SK-N-SH treated with all-trans-retinoic acid at 6 μM for 48 hours (cell line): ENCODE measurements at regions not wholly inside any gene's neighbourhood (a gene's known extent, or its start where the extent isn't known, plus 50 kb on each side); places are given as distances from the start of the nearest gene placed in this dataset.

ENCODE experiments used
- ARNTL ChIP-seq: fragments of 450-650 bp; formaldehyde crosslinking; IDR thresholded peaks from 2 replicates; pipeline ENCODE4 v1.5.0; 2020; ENCODE audit warnings: low read depth, mild to moderate bottlenecking, moderate library complexity, borderline replicate concordance
- BACH2 ChIP-seq: fragments of 250-450 bp; sonication (Bioruptor Pico); IDR thresholded peaks from 2 replicates; pipeline ENCODE4 v1.9.0; 2021; ENCODE audit warnings: mild to moderate bottlenecking, borderline replicate concordance
- ESRRG ChIP-seq: fragments of 250-450 bp; sonication (Bioruptor Pico); IDR thresholded peaks from 2 replicates; pipeline ENCODE4 v1.6.1; 2021; ENCODE audit warnings: mild to moderate bottlenecking
- GLIS3 ChIP-seq: fragments of 250-450 bp; sonication (Bioruptor Pico); IDR thresholded peaks from 2 replicates; pipeline ENCODE4 v1.5.0; 2020; ENCODE audit warnings: mild to moderate bottlenecking, moderate library complexity
- OSR1 ChIP-seq: fragments of 250-450 bp; sonication (Bioruptor Pico); IDR thresholded peaks from 2 replicates; pipeline ENCODE4 v1.8.0; 2022; ENCODE audit warnings: moderate library complexity, mild to moderate bottlenecking, inconsistent platforms
- RARB ChIP-seq: fragments of 250-450 bp; sonication (Bioruptor Pico); IDR thresholded peaks from 2 replicates; pipeline ENCODE4 v1.8.0; 2021; ENCODE audit warnings: mild to moderate bottlenecking, moderate library complexity
- TCF4 ChIP-seq: fragments of 250-450 bp; sonication (Bioruptor Pico); IDR thresholded peaks from 2 replicates; pipeline ENCODE4 v1.8.0; 2021; ENCODE audit warnings: mild to moderate bottlenecking, moderate library complexity, borderline replicate concordance
- ZC3H10 ChIP-seq: fragments of 250-450 bp; sonication (Bioruptor Pico); IDR thresholded peaks from 2 replicates; pipeline ENCODE4 v1.5.1; 2021; ENCODE audit warnings: mild to moderate bottlenecking, moderate library complexity
- ZFP3 ChIP-seq: fragments of 250-450 bp; sonication (Bioruptor Pico); IDR thresholded peaks from 2 replicates; pipeline ENCODE4 v1.5.0; 2020; ENCODE audit warnings: mild to moderate bottlenecking, moderate library complexity
- ZFP30 ChIP-seq: fragments of 450-650 bp; formaldehyde crosslinking; IDR thresholded peaks from 2 replicates; pipeline ENCODE4 v1.5.0; 2022; ENCODE audit warnings: mild to moderate bottlenecking, moderate library complexity
- ZNF565 ChIP-seq: fragments of 450-650 bp; formaldehyde crosslinking; conservative IDR thresholded peaks from 2 replicates; pipeline ENCODE4 v1.5.0; 2020; ENCODE audit warnings: low read depth, mild to moderate bottlenecking, moderate library complexity
- ZNF70 ChIP-seq: fragments of 450-650 bp; formaldehyde crosslinking; IDR thresholded peaks from 2 replicates; pipeline ENCODE4 v1.5.0; 2020; ENCODE audit warnings: mild to moderate bottlenecking, moderate library complexity
- TF ChIP-seq, protein P1 (sequence below): fragments of 250-450 bp; sonication (Bioruptor Pico); IDR thresholded peaks from 2 replicates; pipeline ENCODE4 v1.8.0; 2020; ENCODE audit warnings: mild to moderate bottlenecking, moderate library complexity, borderline replicate concordance
- TF ChIP-seq, protein P2 (sequence below): fragments of 250-450 bp; sonication (Bioruptor Pico); IDR thresholded peaks from 2 replicates; pipeline ENCODE4 v1.8.0; 2021; ENCODE audit warnings: low read depth, mild to moderate bottlenecking, moderate library complexity, borderline replicate concordance

GRCh38 chr10:112027731-112028280, 155.8 kb downstream of the GPAM start:
- TF ChIP-seq ZFP30 (CRISPR knock-in tag): no peak
- TF ChIP-seq GLIS3: no peak
- no peak for TF ChIP-seq ZNF70 (CRISPR knock-in tag)
- TF ChIP-seq ESRRG (CRISPR knock-in tag): no peak
- TF ChIP-seq, protein P1, sequence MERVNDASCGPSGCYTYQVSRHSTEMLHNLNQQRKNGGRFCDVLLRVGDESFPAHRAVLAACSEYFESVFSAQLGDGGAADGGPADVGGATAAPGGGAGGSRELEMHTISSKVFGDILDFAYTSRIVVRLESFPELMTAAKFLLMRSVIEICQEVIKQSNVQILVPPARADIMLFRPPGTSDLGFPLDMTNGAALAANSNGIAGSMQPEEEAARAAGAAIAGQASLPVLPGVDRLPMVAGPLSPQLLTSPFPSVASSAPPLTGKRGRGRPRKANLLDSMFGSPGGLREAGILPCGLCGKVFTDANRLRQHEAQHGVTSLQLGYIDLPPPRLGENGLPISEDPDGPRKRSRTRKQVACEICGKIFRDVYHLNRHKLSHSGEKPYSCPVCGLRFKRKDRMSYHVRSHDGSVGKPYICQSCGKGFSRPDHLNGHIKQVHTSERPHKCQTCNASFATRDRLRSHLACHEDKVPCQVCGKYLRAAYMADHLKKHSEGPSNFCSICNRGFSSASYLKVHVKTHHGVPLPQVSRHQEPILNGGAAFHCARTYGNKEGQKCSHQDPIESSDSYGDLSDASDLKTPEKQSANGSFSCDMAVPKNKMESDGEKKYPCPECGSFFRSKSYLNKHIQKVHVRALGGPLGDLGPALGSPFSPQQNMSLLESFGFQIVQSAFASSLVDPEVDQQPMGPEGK (CRISPR knock-in tag): no peak
- TF ChIP-seq ZFP3 (CRISPR knock-in tag): no peak
- no peak for TF ChIP-seq ZNF565 (CRISPR knock-in tag)
- no peak for TF ChIP-seq ARNTL (CRISPR knock-in tag)
- TF ChIP-seq ZC3H10 (CRISPR knock-in tag): no peak
- TF ChIP-seq, protein P2, sequence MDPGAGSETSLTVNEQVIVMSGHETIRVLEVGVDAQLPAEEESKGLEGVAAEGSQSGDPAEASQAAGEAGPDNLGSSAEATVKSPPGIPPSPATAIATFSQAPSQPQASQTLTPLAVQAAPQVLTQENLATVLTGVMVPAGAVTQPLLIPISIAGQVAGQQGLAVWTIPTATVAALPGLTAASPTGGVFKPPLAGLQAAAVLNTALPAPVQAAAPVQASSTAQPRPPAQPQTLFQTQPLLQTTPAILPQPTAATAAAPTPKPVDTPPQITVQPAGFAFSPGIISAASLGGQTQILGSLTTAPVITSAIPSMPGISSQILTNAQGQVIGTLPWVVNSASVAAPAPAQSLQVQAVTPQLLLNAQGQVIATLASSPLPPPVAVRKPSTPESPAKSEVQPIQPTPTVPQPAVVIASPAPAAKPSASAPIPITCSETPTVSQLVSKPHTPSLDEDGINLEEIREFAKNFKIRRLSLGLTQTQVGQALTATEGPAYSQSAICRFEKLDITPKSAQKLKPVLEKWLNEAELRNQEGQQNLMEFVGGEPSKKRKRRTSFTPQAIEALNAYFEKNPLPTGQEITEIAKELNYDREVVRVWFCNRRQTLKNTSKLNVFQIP: no peak
- TF ChIP-seq BACH2 (CRISPR knock-in tag): no peak
- no peak for TF ChIP-seq OSR1
- no peak for TF ChIP-seq TCF4
- TF ChIP-seq RARB (CRISPR knock-in tag): no peak
